Brain microvascular endothelial cell (primary cell): ENCODE measurements at regions not wholly inside any gene's neighbourhood (a gene's known extent, or its start where the extent isn't known, plus 50 kb on each side); places are given as distances from the start of the nearest gene placed in this dataset.

Experiments
- DNase-seq: peaks from one replicate; pipeline ENCODE4 v3.0.0-alpha.2; 2020
- H3K27ac ChIP-seq: fragments of 250-450 bp; sonication (Bioruptor Pico); 2 replicates; pipeline ENCODE4 v1.5.1; 2020; ENCODE audit warnings: mild to moderate bottlenecking, moderate library complexity
- H3K27me3 ChIP-seq: fragments of 250-450 bp; sonication (Bioruptor Pico); replicated peaks from 2 replicates; pipeline ENCODE4 v1.5.1; 2020; ENCODE audit warnings: mild to moderate bottlenecking
- H3K36me3 ChIP-seq: fragments of 250-450 bp; sonication (Bioruptor Pico); replicated peaks from 2 replicates; pipeline ENCODE4 v1.5.1; 2020; ENCODE audit warnings: mild to moderate bottlenecking
- H3K4me3 ChIP-seq: 2 replicates; pipeline ENCODE4 v1.5.1; 2011; ENCODE audit warnings: low read depth, mild to moderate bottlenecking, control low read depth, low read length, moderate library complexity
- CTCF ChIP-seq: IDR thresholded peaks from 2 replicates; pipeline ENCODE4 v1.5.1; 2011; ENCODE audit warnings: low read depth, mild to moderate bottlenecking, moderate library complexity, low read length, control low read depth, inconsistent platforms; ENCODE audit errors: missing control alignments
- in situ Hi-C: cut with HindIII; loops from 2 replicates; pipeline ENCODE4 v1.10.0; 2017; ENCODE audit warnings: low sequenced_read_pairs, low pct_ligation_motif_present

GRCh38 chr9:113668061-113668460 is 204.5 kb downstream of the RGS3 start:
- no peak for TF ChIP-seq CTCF
- H3K27ac ChIP-seq = no peak overlapping the region
- in situ Hi-C loops = no loop called here
- no peak for DNase-seq
- H3K4me3 ChIP-seq = no peak overlapping the region
- H3K36me3 ChIP-seq = no peaks in the 10 kb centered on the region
- H3K27me3 ChIP-seq = no peaks in the 10 kb centered on the region

GRCh38 chr9:113669522-113670115 is 206.1 kb downstream of the RGS3 start:
- DNase-seq = no peak
- in situ Hi-C loops = no loop called here
- no peak overlapping the region for H3K4me3 ChIP-seq

GRCh38 chr9:113673726-113674125 is 202.4 kb upstream of the ZNF618 start:
- in situ Hi-C loops = no loop called here
- Histone ChIP-seq H3K27me3 (no peaks in the 10 kb centered on the region), H3K36me3 (no peaks in the 10 kb centered on the region), H3K27ac (no peak overlapping the region), H3K4me3 (no peak overlapping the region)
- no peak for TF ChIP-seq CTCF
- no peak for DNase-seq

More at GRCh38 chr9:113669522-113670115, 206.1 kb downstream of the RGS3 start:
- Histone ChIP-seq H3K27ac (no peak overlapping the region), H3K36me3 (no peaks in the 10 kb centered on the region), H3K27me3 (no peaks in the 10 kb centered on the region)
- no peak for TF ChIP-seq CTCF

GRCh38 chr9:113674436-113674835 is 201.7 kb upstream of the ZNF618 start:
- TF ChIP-seq CTCF = no peak
- Histone ChIP-seq H3K4me3 (no peak overlapping the region), H3K27me3 (no peaks in the 10 kb centered on the region), H3K36me3 (no peaks in the 10 kb centered on the region), H3K27ac (peak overlapping the region; percentile 87)
- peak; percentile 40 for DNase-seq
- in situ Hi-C loops = no loop called here

- TF ChIP-seq CTCF = no peak
- Histone ChIP-seq H3K4me3 (no peak overlapping the region), H3K27me3 (no peaks in the 10 kb centered on the region), H3K36me3 (no peaks in the 10 kb centered on the region), H3K27ac (peak overlapping the region; percentile 87)
- in situ Hi-C loops = no loop called here
- DNase-seq = peak; percentile 99
Observed at GRCh38 chr9:113675475-113675941, 200.6 kb upstream of the ZNF618 start.

- Histone ChIP-seq H3K27ac (no peak overlapping the region), H3K27me3 (no peaks in the 10 kb centered on the region), H3K36me3 (no peaks in the 10 kb centered on the region), H3K4me3 (no peak overlapping the region)
- TF ChIP-seq CTCF = no peak
- no peak for DNase-seq
- in situ Hi-C loops = no loop called here
Observed at GRCh38 chr9:113677057-113677456, 199.1 kb upstream of the ZNF618 start.
